Cardiac fibroblast (primary cell): ENCODE measurements at regions not wholly inside any gene's neighbourhood (a gene's known extent, or its start where the extent isn't known, plus 50 kb on each side); places are given as distances from the start of the nearest gene placed in this dataset.
"Not testable (repeated sequence)": the region's sequence is repeated elsewhere in the genome, so short reads cannot be mapped to it uniquely, and the experiment has no call there.

Source experiments
- DNase-seq, 2 donors: peaks; one replicate each; pipeline versions ENCODE4 v3.0.0 to v3.0.0-alpha.2; 2010; ENCODE audit warnings: low read depth in 2 of 2
- H3K4me3 ChIP-seq, 2 donors: replicated peaks in 1 of 2; 1 replicate in 1 of 2; 2 replicates in 1 of 2; pipeline ENCODE4 v1.5.1; 2011; ENCODE audit warnings: low read depth in 2 of 2, low read length in 2 of 2, mild to moderate bottlenecking in 2 of 2, moderate library complexity in 1 of 2
- CTCF ChIP-seq: IDR thresholded peaks from one replicate; pipeline ENCODE4 v1.5.1; 2011; ENCODE audit warnings: low read depth, mild to moderate bottlenecking, low read length, inconsistent platforms

GRCh38 chr11:101835506-101836063 lies 79.2 kb upstream of the CEP126 start:
- no peak for TF ChIP-seq CTCF

GRCh38 chr11:101830475-101830874 lies 84.3 kb upstream of the CEP126 start:
- not testable (repeated sequence) for H3K4me3 ChIP-seq, DNase-seq

More at GRCh38 chr11:101835506-101836063, 79.2 kb upstream of the CEP126 start:
- DNase-seq: peak in 1 of 2 donors; percentile 25
- no peak overlapping the region for H3K4me3 ChIP-seq

GRCh38 chr11:101825531-101825930 lies 89.3 kb upstream of the CEP126 start:
- H3K4me3 ChIP-seq: no peak overlapping the region
- TF ChIP-seq CTCF: no peak
- no peak for DNase-seq

GRCh38 chr11:101817581-101817980 lies 97.2 kb upstream of the CEP126 start:
- TF ChIP-seq CTCF: no peak
- no peak overlapping the region for H3K4me3 ChIP-seq
- peak in 1 of 2 donors; percentile 51 for DNase-seq

GRCh38 chr11:101816613-101817012 lies 98.2 kb upstream of the CEP126 start:
- H3K4me3 ChIP-seq: no peak overlapping the region

GRCh38 chr11:101812546-101812945 lies 102.3 kb upstream of the CEP126 start:
- peak in 1 of 2 donors; percentile 8 for DNase-seq
- no peak for TF ChIP-seq CTCF
- H3K4me3 ChIP-seq: no peak overlapping the region

More at GRCh38 chr11:101816613-101817012, 98.2 kb upstream of the CEP126 start:
- no peak for TF ChIP-seq CTCF
- no peak for DNase-seq

GRCh38 chr11:101810546-101810945 lies 104.3 kb upstream of the CEP126 start:
- H3K4me3 ChIP-seq: no peak overlapping the region
- no peak for TF ChIP-seq CTCF
- DNase-seq: no peak
